SK-N-MC (cell line): ENCODE measurements at regions not wholly inside any gene's neighbourhood (a gene's known extent, or its start where the extent isn't known, plus 50 kb on each side); places are given as distances from the start of the nearest gene placed in this dataset.

ENCODE experiments used
- EZH2 ChIP-seq: fragments of 200-600 bp; sonication (generic); IDR thresholded peaks from one replicate; pipeline ENCODE4 v1.6.1; 2017; ENCODE audit warnings: antibody characterized with exemption
- POLR2AphosphoS5 ChIP-seq: IDR thresholded peaks from 2 replicates; pipeline ENCODE4 v1.6.1; 2012; ENCODE audit warnings: mild to moderate bottlenecking, low read depth, low read length, borderline replicate concordance

GRCh38 chr4:92071587-92071986, 232.2 kb upstream of the GRID2 start:
- TF ChIP-seq POLR2AphosphoS5: no peak
- no peak for TF ChIP-seq EZH2
